Stimulated activated CD4-positive, alpha-beta T cell treated with anti-CD3 and anti-CD28 coated beads, Interleukin-4, amount 100 ng/mL, for 24 hours (primary cell): ENCODE measurements at regions not wholly inside any gene's neighbourhood (a gene's known extent, or its start where the extent isn't known, plus 50 kb on each side); places are given as distances from the start of the nearest gene placed in this dataset.
A peak's percentile ranks its signal among the peaks of the same experiment; 100 is the strongest.
"Not testable (repeated sequence)": the region's sequence is repeated elsewhere in the genome, so short reads cannot be mapped to it uniquely, and the experiment has no call there.

Source experiments
- DNase-seq: peaks from one replicate; pipeline ENCODE4 v3.0.0-alpha.2; 2020

DNA sequence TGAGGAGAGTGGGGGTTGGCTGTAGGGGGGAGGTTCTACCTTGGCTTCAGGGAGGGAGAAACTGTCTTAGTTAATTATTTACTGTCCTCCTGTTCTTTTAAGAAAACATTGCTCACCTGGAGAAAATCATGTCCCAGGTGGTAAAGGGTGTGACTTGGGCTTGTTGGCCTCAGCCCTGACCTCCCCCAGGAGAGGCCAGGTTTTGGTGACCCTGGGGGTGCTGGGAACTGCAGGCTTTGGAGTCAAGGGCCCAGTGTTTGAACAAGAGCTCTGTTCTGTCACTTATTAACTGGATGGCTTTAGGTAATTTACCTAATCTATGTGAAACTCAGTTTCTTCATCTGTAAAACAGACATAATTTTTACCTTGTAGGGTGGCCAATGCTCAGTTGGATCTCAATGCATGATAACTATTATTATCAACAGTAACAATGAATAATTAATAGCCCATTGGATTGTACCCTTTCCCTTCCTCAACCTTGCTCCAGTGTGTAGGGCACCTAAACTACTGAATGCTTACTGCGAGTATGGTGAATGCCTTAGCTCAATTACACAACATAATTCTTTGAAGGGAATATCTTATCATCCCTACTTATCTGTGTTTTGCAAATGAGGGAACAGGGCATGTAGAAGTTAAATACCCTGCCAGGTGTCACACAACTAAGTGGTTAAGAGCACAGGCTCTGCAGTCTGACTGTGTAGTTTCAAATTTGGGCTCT is 959.4 kb upstream of the DEFB115 start:
- DNase-seq = not testable (repeated sequence)

- DNase-seq = not testable (repeated sequence)
Observed at GRCh38 chr20:30300220-30300642, 957.2 kb upstream of the DEFB115 start.

- DNase-seq = not testable (repeated sequence)
Observed at GRCh38 chr20:30302786-30303185, 954.7 kb upstream of the DEFB115 start.

DNA sequence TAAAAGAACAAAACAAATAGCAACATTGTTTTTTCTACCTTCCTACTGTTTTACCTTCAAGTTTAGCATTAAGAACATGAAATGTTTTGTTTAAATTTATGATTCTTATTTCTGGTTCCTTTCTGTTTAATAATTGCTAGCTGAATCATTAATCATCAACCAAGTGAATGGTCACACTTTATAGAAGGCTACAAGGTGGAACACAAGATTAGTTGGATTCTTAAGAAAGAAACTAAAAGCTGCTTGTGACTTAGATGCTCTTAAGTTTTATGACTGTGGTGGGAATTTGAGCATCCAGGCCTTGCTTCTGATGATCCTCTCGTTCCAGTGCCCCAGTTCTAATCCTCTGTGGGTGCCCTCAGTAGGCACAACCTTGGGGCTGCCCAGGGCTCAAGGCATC is 947.5 kb upstream of the DEFB115 start:
- DNase-seq = not testable (repeated sequence)

- not testable (repeated sequence) for DNase-seq
Observed at GRCh38 chr20:30310385-30310784, 947.1 kb upstream of the DEFB115 start.

DNA sequence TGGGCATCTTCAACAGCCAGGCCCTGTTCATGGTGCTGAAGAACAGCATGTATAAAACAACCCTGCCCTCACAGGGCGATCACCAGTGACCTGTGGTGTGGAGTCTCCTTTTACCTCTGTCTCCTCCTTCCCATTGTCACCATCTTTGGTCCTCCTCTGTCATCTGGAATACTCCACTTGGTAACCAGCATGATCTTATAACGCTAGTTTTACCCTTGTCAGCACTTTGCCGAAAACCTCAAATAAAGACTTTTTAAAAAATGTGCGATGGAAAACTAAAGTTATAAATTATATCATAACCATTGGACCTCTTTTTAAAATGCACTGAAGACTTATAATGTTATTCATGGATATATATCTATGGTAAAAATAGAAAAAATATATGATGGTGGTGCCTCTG is 945.2 kb upstream of the DEFB115 start:
- not testable (repeated sequence) for DNase-seq

DNA sequence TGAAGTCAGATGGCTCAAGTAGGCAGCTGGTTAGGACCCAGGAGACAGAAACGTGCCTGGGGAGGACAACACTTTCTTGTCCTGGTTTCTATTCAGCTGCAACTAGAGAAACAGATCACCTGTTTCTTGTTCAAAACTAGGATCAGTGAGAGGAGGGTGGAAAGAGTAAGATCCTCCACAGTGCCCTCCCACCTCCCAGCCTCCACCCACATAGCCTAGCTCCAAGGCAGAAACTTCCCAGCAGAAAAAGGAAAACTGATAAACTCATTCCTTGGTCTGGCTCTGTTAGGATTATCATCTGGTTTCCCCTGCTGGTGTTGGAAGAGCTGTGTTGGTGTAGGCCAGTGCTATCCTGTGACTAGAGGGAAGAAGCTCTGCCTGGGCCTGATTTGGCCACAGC is 943.8 kb upstream of the DEFB115 start:
- DNase-seq = not testable (repeated sequence)

- DNase-seq = not testable (repeated sequence)
Observed at GRCh38 chr20:30316063-30316462, 941.4 kb upstream of the DEFB115 start.

- DNase-seq = not testable (repeated sequence)
Observed at GRCh38 chr20:30316532-30317299, 940.7 kb upstream of the DEFB115 start.

- DNase-seq = not testable (repeated sequence)
Observed at GRCh38 chr20:30333744-30334143, 923.7 kb upstream of the DEFB115 start.

DNA sequence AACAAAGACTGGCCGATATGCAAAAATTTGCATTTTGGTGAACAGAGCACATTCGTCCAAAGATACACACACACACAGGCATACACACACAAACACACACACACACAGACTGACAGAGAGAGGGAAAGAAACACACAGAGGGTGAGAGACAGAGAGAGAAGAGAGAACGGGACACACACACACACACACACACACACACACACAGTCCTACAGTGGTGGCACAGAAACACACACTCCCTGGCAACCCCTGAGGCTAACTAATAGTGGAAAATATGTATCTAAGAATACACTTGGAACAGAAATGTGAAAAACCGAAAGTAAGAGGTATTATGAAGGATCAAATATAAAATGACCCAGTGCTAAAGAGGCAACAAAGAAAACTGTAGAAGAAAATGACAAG is 919.9 kb upstream of the DEFB115 start:
- DNase-seq = not testable (repeated sequence)

DNA sequence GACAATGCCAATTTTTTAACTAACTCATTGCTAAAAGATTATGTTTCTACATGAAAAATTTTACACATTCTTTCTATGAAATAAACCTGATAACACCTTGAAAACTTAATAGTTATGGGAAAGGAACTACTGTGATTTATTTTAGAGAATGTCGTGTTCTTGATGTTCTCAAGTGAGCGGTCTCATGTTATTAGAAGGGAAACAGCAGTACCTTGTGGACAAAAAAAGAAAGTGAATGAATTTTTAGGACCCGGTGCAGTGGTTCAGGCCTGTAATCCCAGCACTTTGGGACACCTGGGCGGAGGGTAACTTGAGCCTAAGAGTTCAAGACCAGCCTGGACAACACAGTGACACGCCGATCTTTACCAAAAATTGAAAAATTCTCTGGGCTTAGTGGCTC is 908.5 kb upstream of the DEFB115 start:
- not testable (repeated sequence) for DNase-seq

DNA sequence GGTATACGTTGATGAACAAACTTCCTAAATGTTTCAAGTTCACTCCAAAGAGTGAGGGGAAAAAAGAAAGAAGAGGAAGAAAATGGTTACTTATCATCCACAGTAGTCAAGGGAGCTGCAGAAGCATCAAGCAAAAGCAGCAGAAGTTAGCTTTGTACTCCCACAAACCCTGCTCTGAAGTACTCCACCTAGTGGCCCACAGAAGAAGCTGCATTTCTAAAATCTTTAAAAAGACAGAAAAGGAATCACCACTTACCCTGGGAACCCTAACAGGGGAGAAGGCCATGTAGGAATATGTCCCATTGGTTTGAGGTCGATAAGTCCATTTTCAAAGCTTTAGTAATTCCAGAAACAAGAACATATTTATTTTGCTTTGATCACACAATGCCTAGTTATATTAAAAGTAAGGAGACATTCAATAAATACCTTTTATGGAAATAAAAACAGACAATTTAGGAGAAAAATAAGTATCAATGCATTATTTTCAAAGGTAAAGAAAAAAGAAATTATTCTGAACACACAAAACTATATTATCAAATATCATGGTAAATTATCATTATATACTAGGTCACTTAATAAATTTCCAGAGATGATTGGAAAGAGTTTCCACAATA is 900.5 kb upstream of the DEFB115 start:
- peak; percentile 8 for DNase-seq

DNA sequence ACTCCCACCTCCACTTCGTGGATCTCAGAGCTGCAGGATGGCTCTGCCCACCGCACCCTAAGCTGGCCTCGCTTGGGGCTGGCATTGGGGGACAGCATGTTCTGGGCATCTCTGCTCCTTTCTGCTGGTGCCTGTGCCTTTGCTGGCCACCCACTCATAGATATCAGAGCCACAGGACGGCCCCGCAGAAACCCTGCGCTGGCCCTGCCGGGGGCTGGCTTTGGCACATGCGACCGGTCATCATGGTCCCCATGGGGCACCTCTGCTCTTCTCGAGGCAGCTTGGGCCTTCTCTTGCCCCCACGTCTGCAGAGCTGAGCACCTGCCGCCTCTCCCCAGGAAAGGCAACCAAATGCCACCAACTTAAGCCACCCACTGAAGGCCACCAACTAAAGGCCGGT is 895.7 kb upstream of the DEFB115 start:
- DNase-seq = not testable (repeated sequence)

- not testable (repeated sequence) for DNase-seq
Observed at GRCh38 chr20:30376430-30376766, 881.1 kb upstream of the DEFB115 start.

- DNase-seq = peak; percentile 92
Observed at GRCh38 chr20:30376767-30377658, 880.5 kb upstream of the DEFB115 start.

- not testable (repeated sequence) for DNase-seq
Observed at GRCh38 chr20:30378317-30378716, 879.1 kb upstream of the DEFB115 start.

DNA sequence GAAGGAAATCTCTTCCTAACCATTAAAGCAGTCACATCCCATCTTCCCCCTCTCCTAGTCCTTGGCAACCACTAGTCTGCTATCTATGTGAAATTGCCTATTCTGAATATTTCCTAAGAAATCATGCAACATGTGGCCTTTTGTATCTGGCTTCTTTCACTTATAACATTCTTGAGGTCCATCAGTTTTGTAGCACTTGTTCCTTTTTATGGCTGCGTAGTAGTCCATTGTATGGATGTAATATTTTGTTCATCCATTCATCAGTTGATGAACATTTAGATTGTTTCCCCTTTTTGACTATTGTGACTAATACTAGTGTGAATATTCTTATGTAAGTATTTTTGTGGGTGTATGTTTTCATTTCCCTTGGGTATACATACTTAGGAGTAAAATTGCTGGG is 878.7 kb upstream of the DEFB115 start:
- DNase-seq = not testable (repeated sequence)

DNA sequence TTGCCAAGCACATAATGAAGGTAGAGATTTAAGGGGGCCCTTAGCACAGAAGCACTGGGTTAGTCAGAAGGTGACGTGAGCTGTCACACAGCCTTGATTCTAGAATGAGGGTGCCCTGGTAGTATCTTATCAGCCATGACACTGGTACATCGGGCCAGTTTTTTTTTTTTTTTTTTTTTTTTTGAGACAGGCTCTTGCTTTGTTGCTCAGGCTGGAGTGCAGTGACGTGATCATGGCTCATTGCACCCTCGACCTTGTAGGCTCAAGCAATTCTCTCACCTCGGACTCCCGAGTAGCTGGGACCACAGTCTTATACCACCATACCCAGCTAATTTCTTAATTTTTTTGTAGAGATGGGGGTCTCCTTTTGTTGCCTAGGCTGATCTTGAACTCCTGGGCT is 872.6 kb upstream of the DEFB115 start:
- DNase-seq = not testable (repeated sequence)

DNA sequence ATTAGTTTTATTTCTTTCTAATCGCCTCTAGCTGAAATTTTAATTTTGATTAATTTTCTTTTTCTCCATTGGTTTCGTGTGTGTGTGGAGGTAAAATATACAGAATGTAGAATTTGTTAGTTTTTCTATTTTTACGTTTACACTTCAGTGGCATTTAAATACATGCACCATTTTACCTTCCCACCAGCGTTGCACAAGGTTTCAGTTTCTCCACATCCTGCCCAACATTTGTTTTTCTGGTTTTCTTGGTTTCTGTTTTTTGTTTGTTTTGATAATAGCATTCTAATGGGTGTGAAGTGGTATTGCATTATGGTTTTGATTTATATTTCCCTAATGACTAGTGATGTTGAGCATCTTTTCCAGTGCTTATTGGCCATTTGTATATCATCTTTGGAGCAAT is 871.4 kb upstream of the DEFB115 start:
- DNase-seq = not testable (repeated sequence)

DNA sequence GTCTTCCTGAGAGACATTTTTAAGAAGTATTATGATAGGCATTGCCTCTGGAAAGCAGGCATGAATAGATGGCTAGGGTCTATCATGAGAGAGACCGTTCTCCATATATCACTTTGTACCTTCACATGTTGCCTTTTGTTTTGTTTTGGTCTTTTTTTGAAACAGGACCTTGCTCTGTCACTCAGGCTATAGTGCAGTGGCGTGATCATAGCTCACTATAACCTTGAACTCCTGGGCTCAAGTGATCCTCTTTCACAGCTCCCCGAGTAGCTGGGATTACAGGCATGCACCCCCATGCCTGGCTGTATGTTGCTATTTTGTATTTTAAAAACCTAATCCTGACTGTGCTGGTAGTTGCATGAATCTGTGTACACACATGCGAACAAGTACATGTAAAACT is 869.6 kb upstream of the DEFB115 start:
- not testable (repeated sequence) for DNase-seq

GRCh38 chr20:30393523-30393922 is 863.9 kb upstream of the DEFB115 start:
- not testable (repeated sequence) for DNase-seq

DNA sequence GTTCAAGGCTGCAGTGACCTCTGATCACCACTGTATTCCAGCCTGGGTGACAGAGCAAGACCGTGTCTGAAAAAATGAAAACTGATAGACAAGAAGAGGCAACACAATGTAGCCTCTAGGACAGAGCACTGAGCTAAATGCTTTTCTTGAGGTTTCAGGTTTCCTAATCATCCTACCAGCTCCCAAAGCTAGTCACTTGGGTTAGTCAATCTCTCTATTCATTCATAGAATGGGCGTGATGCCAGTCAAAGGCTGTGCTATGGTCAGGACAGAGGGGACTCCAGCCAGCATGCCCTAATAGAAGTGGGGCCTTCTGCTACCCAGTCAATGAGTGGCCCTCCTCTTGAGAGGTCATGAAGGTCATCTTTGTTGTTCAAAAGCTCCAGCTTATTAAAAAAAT is 860.4 kb upstream of the DEFB115 start:
- not testable (repeated sequence) for DNase-seq
